Gastroesophageal sphincter (tissue), 4 donors: ENCODE measurements at regions not wholly inside any gene's neighbourhood (a gene's known extent, or its start where the extent isn't known, plus 50 kb on each side); places are given as distances from the start of the nearest gene placed in this dataset.

Experiments
- ATAC-seq: fragments of 150-250 bp; one replicate; pipeline ENCODE4 v1.9.1; 2016; ENCODE audit warnings: mild to moderate bottlenecking, moderate library complexity
- H3K27ac ChIP-seq, 4 donors: fragments of 200-600 bp; sonication (generic) in 3 of 4; 1 replicate in 3 of 4; 2 replicates in 1 of 4; pipeline ENCODE4 v1.5.1; 2016 to 2019
- H3K27me3 ChIP-seq: fragments of 200-600 bp; sonication (generic); one replicate; pipeline ENCODE4 v1.5.1; 2019
- H3K36me3 ChIP-seq, 2 donors: fragments of 200-600 bp; sonication (generic); one replicate each; pipeline ENCODE4 v1.5.1; 2019; ENCODE audit warnings: control low read depth in 1 of 2
- H3K4me1 ChIP-seq, 3 donors: fragments of 200-600 bp; sonication (generic); 1 replicate in 2 of 3; 2 replicates in 1 of 3; pipeline ENCODE4 v1.5.1; 2016 to 2019; ENCODE audit warnings: control low read depth in 2 of 3
- H3K4me3 ChIP-seq, 2 donors: fragments of 200-600 bp; sonication (generic); one replicate each; pipeline ENCODE4 v1.5.1; 2019; ENCODE audit warnings: mild to moderate bottlenecking in 1 of 2, moderate library complexity in 1 of 2
- H3K9me3 ChIP-seq, 3 donors: fragments of 200-600 bp; sonication (generic); one replicate each; pipeline ENCODE4 v1.5.1; 2017 to 2019; ENCODE audit warnings: control low read depth in 2 of 3
- CTCF ChIP-seq, 4 experiments: fragments of 200-600 bp in 2 of 4; fragments of 450-650 bp in 2 of 4; sonication (generic) in 1 of 4; IDR thresholded peaks; one replicate each; pipeline ENCODE4 v1.5.1; 2017 to 2019; ENCODE audit warnings: antibody characterized with exemption in 4 of 4, mild to moderate bottlenecking in 2 of 4, moderate library complexity in 2 of 4
- EP300 ChIP-seq: sonication (generic); formaldehyde crosslinking; IDR thresholded peaks from one replicate; pipeline ENCODE4 v1.6.1; 2017; ENCODE audit warnings: antibody characterized with exemption, mild to moderate bottlenecking
- POLR2A ChIP-seq, 2 donors: fragments of 450-650 bp; IDR thresholded peaks; one replicate each; pipeline ENCODE4 v1.6.1; 2017; ENCODE audit warnings: antibody characterized with exemption in 2 of 2, mild to moderate bottlenecking in 2 of 2, moderate library complexity in 1 of 2
- POLR2AphosphoS5 ChIP-seq: sonication (generic); formaldehyde crosslinking; IDR thresholded peaks from one replicate; pipeline ENCODE4 v1.6.1; 2017; ENCODE audit warnings: antibody characterized with exemption
- WGBS, 2 donors: methylation state at CpG; one replicate each; pipeline ENCODE4 v1.1.5; 2018; ENCODE audit warnings: low coverage in 1 of 2; 5-methylcytosine and 5-hydroxymethylcytosine counted together

- TF ChIP-seq CTCF (IDR thresholded peaks at IDR 0.05): no peak
- TF ChIP-seq POLR2AphosphoS5: no peak
- TF ChIP-seq EP300: no peak
- no peak for TF ChIP-seq POLR2A (IDR thresholded peaks at IDR 0.05)
- Histone ChIP-seq H3K4me3 (no peak overlapping the region), H3K4me1 (no peaks in the 10 kb centered on the region), H3K9me3 (peaks cover 0 to 10% (median 0%) of the 10 kb centered on the region in 3 donors), H3K27ac (no peak overlapping the region), H3K36me3 (no peaks in the 10 kb centered on the region), H3K27me3 (no peaks in the 10 kb centered on the region)
- no peak for ATAC-seq
Measured at GRCh38 chr6:80441131-80441530, 334.7 kb downstream of the BCKDHB start.

- TF ChIP-seq POLR2A (IDR thresholded peaks at IDR 0.05) (no peak), EP300 (no peak), POLR2AphosphoS5 (no peak), CTCF (IDR thresholded peaks at IDR 0.05) (no peak)
- H3K27me3 ChIP-seq: no peaks in the 10 kb centered on the region
- H3K27ac ChIP-seq: no peak overlapping the region
- WGBS, 2 donors: 78 to 83% methylated on average over 3 to 6 of the region's 6 CpGs
- peaks cover 0 to 6% (median 0%) of the 10 kb centered on the region in 3 donors for H3K9me3 ChIP-seq
- no peaks in the 10 kb centered on the region for H3K36me3 ChIP-seq
- no peaks in the 10 kb centered on the region for H3K4me1 ChIP-seq
- no peak overlapping the region for H3K4me3 ChIP-seq
- no peak for ATAC-seq
Measured at GRCh38 chr6:80440496-80441115, 334.1 kb downstream of the BCKDHB start.

GRCh38 chr6:80439721-80440470, 333.4 kb downstream of the BCKDHB start:
- Histone ChIP-seq H3K4me3 (no peak overlapping the region), H3K27me3 (no peaks in the 10 kb centered on the region), H3K27ac (no peak overlapping the region), H3K36me3 (no peaks in the 10 kb centered on the region), H3K4me1 (no peaks in the 10 kb centered on the region), H3K9me3 (peaks cover 0 to 2% (median 0%) of the 10 kb centered on the region in 3 donors)
- no peak for TF ChIP-seq POLR2AphosphoS5
- TF ChIP-seq POLR2A (IDR thresholded peaks at IDR 0.05): no peak
- TF ChIP-seq EP300: no peak
- TF ChIP-seq CTCF (IDR thresholded peaks at IDR 0.05): no peak
- ATAC-seq: no peak

- Histone ChIP-seq H3K4me3 (no peak overlapping the region), H3K4me1 (no peaks in the 10 kb centered on the region), H3K9me3 (no peaks in the 10 kb centered on the region), H3K36me3 (no peaks in the 10 kb centered on the region), H3K27me3 (no peaks in the 10 kb centered on the region), H3K27ac (no peak overlapping the region)
- WGBS, 2 donors: 56 to 75% methylated on average over 2 of the region's 2 CpGs
- ATAC-seq: no peak
- no peak for TF ChIP-seq POLR2A (IDR thresholded peaks at IDR 0.05)
- TF ChIP-seq EP300: no peak
- no peak for TF ChIP-seq POLR2AphosphoS5
- no peak for TF ChIP-seq CTCF (IDR thresholded peaks at IDR 0.05)
Measured at GRCh38 chr6:80438772-80439171, 332.3 kb downstream of the BCKDHB start.

- WGBS, 2 donors: 91 to 93% methylated on average over 1 to 5 of the region's 5 CpGs
- no peak for TF ChIP-seq POLR2A (IDR thresholded peaks at IDR 0.05)
- no peak for TF ChIP-seq POLR2AphosphoS5
- TF ChIP-seq EP300: no peak
- TF ChIP-seq CTCF (IDR thresholded peaks at IDR 0.05): no peak
- H3K27me3 ChIP-seq: no peaks in the 10 kb centered on the region
- no peaks in the 10 kb centered on the region for H3K9me3 ChIP-seq
- no peaks in the 10 kb centered on the region for H3K36me3 ChIP-seq
- H3K4me1 ChIP-seq: no peaks in the 10 kb centered on the region
- no peak for ATAC-seq
- H3K4me3 ChIP-seq: no peak overlapping the region
- H3K27ac ChIP-seq: no peak overlapping the region
Measured at GRCh38 chr6:80437801-80438200, 331.3 kb downstream of the BCKDHB start.
